Caki2 (cell line): ENCODE measurements at regions not wholly inside any gene's neighbourhood (a gene's known extent, or its start where the extent isn't known, plus 50 kb on each side); places are given as distances from the start of the nearest gene placed in this dataset.

Experiments used
- DNase-seq: peaks from one replicate; pipeline ENCODE4 v3.0.0-alpha.2; 2015; ENCODE audit warnings: low read depth
- in situ Hi-C: cut with HindIII; loops from 2 replicates; pipeline ENCODE4 v1.10.0; 2016; ENCODE audit warnings: low sequenced_read_pairs, low pct_unique_long_range_greater_than_20kb, mixed read lengths

GRCh38 chr10:123492016-123492415, 174.1 kb upstream of the GPR26 start:
- DNase-seq = no peak
- in situ Hi-C loops = no loop called here

GRCh38 chr10:123494301-123494808, 171.8 kb upstream of the GPR26 start:
- DNase-seq = no peak
- in situ Hi-C loops = no loop called here

- no peak for DNase-seq
- in situ Hi-C loops = no loop called here
These were observed 169.8 kb upstream of the GPR26 start for GRCh38 chr10:123496375-123496774.

GRCh38 chr10:123496996-123497660, 169.0 kb upstream of the GPR26 start:
- no peak for DNase-seq
- in situ Hi-C loops = no loop called here

GRCh38 chr10:123500110-123500509, 166.0 kb upstream of the GPR26 start:
- DNase-seq = no peak
- in situ Hi-C loops = no loop called here

GRCh38 chr10:123501148-123501547, 165.0 kb upstream of the GPR26 start:
- in situ Hi-C loops = no loop called here
- DNase-seq = no peak

GRCh38 chr10:123502983-123503382, 163.2 kb upstream of the GPR26 start:
- DNase-seq = no peak
- in situ Hi-C loops = no loop called here

GRCh38 chr10:123506455-123506854, 159.7 kb upstream of the GPR26 start:
- DNase-seq = no peak
- in situ Hi-C loops = no loop called here

GRCh38 chr10:123507298-123507697, 158.9 kb upstream of the GPR26 start:
- DNase-seq = no peak
- in situ Hi-C loops = no loop called here

GRCh38 chr10:123509338-123509737, 156.8 kb upstream of the GPR26 start:
- in situ Hi-C loops = no loop called here
- no peak for DNase-seq

- in situ Hi-C loops = no loop called here
- no peak for DNase-seq
These were observed 153.0 kb upstream of the GPR26 start for GRCh38 chr10:123512901-123513775.

- in situ Hi-C loops = no loop called here
- no peak for DNase-seq
These were observed 152.3 kb upstream of the GPR26 start for GRCh38 chr10:123513870-123514269.

- no peak for DNase-seq
- in situ Hi-C loops = no loop called here
These were observed 151.2 kb upstream of the GPR26 start for GRCh38 chr10:123514996-123515395.

- DNase-seq = no peak
- in situ Hi-C loops = no loop called here
These were observed 150.5 kb upstream of the GPR26 start for GRCh38 chr10:123515661-123516060.

GRCh38 chr10:123516291-123516690, 149.9 kb upstream of the GPR26 start:
- no peak for DNase-seq
- in situ Hi-C loops = no loop called here

GRCh38 chr10:123517426-123517825, 148.7 kb upstream of the GPR26 start:
- in situ Hi-C loops = no loop called here

GRCh38 chr10:123517901-123518300, 148.3 kb upstream of the GPR26 start:
- no peak for DNase-seq
- in situ Hi-C loops = no loop called here

More at GRCh38 chr10:123517426-123517825, 148.7 kb upstream of the GPR26 start:
- no peak for DNase-seq

- no peak for DNase-seq
- in situ Hi-C loops = no loop called here
These were observed 147.4 kb upstream of the GPR26 start for GRCh38 chr10:123518765-123519164.

- in situ Hi-C loops = no loop called here
These were observed 146.3 kb upstream of the GPR26 start for GRCh38 chr10:123519861-123520260.

More at GRCh38 chr10:123519861-123520260, 146.3 kb upstream of the GPR26 start:
- DNase-seq = no peak
